Peyer's patch (tissue), 4 donors: ENCODE measurements at regions not wholly inside any gene's neighbourhood (a gene's known extent, or its start where the extent isn't known, plus 50 kb on each side); places are given as distances from the start of the nearest gene placed in this dataset.

ENCODE experiments used
- POLR2A ChIP-seq, 2 donors: fragments of 450-650 bp; IDR thresholded peaks; one replicate each; pipeline ENCODE4 v1.5.1; 2017; ENCODE audit warnings: antibody characterized with exemption in 2 of 2, mild to moderate bottlenecking in 2 of 2, moderate library complexity in 2 of 2
- TF ChIP-seq, protein P1 (sequence below), 6 experiments: fragments of 450-650 bp in 4 of 6; fragments of 200-600 bp in 2 of 6; sonication (generic) in 1 of 6; IDR thresholded peaks; one replicate each; pipeline ENCODE4 v1.5.1; 2017 to 2019; ENCODE audit warnings: antibody characterized with exemption in 6 of 6, mild to moderate bottlenecking in 3 of 6, moderate library complexity in 1 of 6

DNA sequence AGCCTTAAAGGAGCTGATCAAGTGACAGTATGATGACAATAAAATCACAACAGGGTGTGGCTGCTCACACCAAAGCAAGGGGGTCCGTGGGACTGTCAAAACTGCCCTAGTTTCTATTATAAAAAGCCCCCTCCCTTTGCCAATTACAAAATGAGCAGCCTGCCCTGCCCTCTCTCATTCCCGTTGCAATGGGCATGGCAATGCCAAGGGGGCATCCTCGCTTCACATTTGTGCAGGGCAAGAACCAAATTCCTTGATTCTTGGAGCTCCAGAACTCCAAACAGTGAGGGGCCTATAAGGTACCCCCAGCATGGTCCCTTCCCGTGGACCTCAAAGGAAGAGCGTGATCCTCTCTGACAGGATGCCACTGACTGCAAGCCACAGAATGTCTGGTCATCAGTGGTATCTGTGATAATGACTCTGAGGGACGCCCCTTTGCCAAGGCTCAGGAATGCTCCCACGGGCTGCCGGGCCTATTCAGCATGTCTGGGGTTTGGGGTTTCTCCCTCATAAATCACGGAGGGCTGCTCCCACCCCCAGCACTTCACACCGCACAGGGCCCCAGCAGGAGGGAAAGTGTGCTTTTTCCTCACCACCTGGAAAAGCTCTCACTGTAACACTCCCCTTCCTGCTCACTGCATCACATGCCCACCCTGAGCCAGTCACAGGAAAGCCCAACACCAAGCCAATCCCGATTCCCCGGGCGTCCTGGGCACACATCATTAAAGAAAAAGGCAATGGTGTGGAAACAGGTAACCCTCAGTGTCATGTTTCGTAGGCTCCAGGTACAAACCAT, 105.1 kb upstream of the TRPM1 start:
- TF ChIP-seq, protein P1, sequence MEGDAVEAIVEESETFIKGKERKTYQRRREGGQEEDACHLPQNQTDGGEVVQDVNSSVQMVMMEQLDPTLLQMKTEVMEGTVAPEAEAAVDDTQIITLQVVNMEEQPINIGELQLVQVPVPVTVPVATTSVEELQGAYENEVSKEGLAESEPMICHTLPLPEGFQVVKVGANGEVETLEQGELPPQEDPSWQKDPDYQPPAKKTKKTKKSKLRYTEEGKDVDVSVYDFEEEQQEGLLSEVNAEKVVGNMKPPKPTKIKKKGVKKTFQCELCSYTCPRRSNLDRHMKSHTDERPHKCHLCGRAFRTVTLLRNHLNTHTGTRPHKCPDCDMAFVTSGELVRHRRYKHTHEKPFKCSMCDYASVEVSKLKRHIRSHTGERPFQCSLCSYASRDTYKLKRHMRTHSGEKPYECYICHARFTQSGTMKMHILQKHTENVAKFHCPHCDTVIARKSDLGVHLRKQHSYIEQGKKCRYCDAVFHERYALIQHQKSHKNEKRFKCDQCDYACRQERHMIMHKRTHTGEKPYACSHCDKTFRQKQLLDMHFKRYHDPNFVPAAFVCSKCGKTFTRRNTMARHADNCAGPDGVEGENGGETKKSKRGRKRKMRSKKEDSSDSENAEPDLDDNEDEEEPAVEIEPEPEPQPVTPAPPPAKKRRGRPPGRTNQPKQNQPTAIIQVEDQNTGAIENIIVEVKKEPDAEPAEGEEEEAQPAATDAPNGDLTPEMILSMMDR (IDR thresholded peaks at IDR 0.05) = peak in 1 of 6 experiments; percentile 5
- no peak for TF ChIP-seq POLR2A (IDR thresholded peaks at IDR 0.05)
